ENCODE measurements at regions not wholly inside any gene's neighbourhood (a gene's known extent, or its start where the extent isn't known, plus 50 kb on each side); places are given as distances from the start of the nearest gene placed in this dataset.
"Not testable (repeated sequence)": the region's sequence is repeated elsewhere in the genome, so short reads cannot be mapped to it uniquely, and the experiment has no call there.

DNA sequence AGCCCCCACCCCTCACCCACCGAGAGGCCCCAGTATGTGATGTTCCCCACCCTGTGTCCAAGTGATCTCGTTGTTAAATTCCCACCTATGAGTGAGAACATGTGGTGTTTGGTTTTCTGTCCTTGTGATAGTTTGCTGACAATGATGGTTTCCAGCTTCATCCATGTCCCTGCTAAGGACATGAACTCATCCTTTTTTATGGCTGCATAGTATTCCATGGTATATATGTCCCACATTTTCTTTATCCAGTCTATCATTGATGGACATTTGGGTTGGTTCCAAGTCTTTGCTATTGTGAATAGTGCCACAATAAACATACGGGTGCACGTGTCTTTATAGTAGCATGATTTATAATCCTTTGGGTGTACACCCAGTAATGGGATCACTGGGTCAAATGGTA lies 79.2 kb downstream of the PXDC1 start:
- not testable (repeated sequence) for DNase-seq

DNA sequence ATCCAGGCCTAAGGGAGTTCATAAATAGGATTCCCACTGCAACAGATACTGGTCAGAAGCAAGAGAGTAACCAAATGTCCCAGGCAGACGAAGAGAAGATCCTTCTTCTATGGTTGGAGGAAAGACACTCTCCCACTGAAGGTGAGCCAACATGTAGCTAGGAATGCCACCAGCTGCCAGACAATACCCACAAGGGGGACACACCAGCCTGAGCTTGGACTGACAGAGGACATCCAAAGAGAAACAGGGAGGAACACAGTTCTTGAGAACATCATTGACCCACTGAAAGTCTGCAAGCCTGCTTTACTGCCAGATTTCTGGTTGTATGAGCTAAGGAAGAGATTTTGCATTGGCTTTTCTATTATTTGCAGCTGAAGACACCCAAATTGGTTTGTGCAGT lies 80.1 kb downstream of the PXDC1 start:
- no peak for DNase-seq

DNA sequence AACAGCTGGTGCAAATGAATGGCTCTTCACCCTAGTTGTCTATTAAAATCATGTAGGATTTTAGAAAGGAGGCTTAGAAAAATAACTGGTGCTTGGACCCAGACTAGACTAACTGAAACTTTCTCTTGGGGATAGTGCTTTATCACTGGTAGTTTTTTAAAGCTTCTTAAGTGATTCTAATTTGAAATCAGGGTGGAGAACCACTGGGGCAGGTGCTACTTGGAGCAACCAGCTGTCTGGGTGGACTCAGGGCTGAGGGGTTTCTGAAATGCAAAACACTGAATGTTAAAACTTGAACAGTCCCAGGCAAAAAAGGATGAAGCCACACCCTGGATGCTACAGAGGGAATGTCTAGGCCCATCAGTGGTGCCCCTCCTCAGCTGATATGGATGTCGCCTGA lies 81.2 kb downstream of the PXDC1 start:
- no peak for DNase-seq

DNA sequence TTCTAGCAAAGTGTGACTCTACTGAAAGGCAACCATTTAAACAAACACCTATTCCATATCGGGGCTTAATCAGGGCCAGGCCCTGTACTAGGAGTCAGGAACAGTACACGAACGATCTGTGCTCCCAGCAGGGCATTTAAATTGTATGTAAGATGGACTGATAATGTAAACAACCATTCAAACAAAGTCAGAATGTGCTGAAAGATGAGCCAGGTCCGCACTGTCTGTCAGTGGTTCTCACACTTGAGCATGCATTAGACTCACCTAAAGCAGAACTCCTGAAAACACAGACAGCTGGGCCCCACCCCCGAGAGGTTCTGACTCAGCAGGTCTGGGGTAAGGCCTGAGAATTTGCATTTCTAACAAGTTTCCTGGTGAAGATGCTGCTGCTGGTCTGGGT lies 81.6 kb downstream of the PXDC1 start:
- no peak for DNase-seq

DNA sequence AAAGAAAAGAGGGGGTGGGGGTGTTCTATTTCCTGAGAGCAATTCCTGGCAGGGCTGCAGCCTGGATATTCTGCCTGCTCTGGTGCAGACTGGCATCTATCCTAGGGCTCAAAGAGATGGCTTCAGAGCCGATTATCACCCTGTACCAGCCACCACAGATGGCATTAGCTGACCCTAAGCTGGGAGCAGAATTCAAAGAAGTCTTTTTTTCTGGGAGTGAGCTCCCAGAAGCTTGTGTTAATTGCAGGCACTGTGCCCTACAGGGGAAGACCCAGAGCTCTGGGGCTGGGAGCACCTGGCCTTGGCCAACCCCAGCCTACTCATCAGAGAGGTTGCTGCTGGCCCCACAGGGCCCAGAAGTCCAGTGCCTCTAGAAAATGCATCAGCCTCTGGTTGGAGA lies 85.9 kb downstream of the PXDC1 start:
- no peak for DNase-seq

DNA sequence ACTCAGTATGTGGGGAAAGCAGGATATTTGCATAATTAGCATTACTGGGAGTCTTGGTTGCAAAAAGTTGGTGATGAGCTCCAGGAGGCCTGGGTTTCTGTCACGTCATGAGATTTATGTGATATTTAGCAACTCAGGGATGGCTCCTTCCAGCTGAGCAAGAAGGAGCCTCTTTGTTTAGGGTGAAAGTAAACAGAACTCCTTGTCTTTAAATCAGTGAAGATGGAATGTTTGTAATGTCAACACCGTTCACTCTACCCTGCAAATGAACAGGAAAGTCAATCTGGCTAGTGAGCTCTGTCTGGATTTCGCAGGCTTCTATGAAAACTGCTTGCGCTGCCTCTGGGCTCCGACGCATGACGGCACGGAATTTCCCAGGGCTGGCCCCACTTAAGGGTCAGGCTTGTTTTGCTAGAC lies 86.9 kb downstream of the PXDC1 start:
- DNase-seq, result no peak

DNA sequence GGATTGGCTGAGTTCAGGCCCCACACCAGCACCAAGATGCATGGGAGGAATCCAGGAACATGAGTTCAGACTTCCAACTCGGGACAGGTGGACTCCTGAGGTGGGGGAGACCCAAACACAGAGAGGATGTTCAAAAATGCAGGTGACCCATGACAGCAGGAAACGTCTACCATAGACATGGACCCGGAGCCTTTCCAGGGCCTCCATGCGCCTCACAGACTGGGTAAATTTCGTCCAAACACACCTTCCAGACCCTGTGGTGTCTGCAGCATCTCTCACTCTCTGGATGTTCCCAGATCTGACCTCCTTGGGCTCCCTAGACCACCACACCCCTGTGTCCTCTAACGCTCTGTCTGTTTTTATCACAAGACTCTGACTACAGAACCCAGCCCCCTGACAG lies 87.7 kb downstream of the PXDC1 start:
- no peak for DNase-seq

DNA sequence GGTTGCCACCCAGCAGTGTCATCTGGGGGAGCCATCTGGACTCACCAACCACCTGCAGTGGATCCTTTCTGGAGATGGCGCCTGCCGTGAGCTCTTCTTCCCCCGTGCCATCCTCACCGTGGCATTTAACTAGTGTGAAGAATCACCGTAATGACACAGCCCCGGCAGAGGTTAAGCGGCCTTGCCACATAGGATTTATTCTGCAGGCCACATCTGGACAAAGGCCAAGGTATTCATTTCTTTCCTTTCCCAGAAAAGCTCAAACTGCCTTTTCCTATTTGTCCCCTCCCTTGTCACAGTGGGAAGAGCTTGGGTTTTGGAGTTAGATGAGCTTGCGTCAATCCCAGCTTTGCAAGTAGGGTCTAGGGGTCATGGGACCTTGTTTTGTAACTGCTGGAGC lies 88.4 kb downstream of the PXDC1 start:
- DNase-seq, result no peak

DNA sequence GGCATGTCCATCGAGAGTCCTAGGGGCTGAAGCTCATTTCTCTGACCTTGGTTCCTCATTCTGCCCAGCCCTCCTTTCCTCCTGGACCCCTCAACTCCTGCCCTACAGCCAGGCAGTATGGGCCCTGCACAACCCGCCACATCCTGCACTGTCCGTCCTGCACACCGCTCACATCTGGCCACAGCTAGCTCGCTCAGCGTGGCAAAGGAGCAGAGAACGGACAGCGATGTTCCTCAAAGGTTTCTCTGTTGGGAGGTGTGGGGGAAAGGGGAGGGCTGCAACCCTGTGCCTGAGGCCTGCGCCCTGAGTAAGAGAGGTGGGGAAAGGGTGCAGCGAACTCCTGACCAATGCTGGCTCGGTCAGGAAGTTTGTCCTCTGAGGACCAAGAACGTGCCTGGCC lies 90.1 kb downstream of the PXDC1 start:
- DNase-seq, result no peak

DNA sequence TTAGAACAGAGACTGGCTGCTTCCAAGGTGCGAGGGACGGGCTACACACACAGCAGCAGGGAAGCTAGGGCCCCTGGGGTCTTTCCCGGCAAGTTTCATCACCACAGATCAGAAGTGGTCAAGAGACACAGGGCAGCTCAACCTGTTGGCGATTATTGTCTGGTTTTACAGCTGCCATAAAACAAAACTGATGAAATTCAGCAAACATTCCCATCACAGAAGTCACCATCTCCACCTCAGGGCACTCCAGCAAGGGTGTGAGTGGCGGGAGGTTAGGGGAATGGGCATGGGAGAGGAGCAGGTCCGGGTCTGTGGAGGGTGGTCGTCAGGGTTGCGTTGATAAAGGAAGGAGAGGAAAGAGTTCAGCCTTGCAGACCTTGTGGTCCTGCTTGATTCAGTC lies 91.0 kb downstream of the PXDC1 start:
- DNase-seq, result no peak

DNA sequence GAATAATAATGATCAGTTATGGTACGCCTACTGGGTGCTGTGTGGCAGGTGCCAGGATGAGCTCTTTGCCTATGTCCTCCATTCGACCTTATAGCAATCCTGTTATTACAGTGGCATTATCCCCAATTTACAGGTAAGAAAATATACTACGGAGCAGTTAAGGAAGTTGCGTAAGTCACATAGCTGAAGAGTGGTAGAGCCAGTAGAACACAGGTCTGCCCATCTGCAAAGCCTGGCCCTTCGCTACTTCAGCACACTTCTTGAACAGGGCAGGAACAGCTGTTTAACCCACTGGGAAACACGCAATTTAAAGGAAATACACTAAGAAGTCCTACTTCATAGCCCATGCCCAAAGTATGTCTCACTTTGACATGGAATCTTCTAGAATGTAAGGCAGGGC lies 91.8 kb downstream of the PXDC1 start:
- no peak for DNase-seq

DNA sequence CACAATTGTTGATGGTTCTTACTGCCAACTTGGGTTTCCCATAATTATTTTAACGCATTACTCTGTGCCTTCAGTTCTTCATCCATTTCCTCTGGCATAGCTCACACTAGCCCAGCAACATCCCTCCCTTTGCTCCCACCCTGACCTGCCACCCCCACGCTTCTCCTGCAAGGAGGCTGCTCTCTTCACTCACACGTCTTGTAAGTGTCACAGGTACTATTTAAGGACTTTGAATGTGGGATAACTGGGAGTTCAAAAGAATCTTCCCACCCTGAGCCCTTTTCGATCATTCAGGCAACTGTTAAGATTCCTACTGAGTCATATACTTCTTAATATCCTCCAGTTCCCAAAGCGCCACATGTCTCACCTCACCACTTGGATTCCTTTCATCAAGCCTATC lies 95.4 kb downstream of the PXDC1 start:
- DNase-seq, result no peak

DNA sequence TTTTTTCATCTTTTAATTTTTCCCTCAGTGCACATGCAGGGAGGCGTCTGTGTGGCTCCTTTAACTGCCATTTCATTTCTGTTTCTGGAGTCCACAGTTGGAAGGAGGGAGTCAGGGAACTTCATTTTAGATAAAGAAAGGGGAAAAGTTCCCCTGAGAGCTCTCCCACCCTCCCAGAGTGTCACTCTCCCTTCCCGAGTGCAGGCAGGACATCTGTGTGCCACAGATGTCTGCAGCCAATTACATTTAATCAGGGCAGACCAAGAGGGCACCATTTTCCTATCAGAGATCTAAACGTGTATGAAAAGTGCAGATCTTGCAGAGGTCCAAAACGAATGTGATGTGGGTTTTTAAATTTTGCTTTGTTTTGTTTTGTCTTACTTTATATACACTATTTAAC lies 96.6 kb downstream of the PXDC1 start:
- DNase-seq, result no peak

DNA sequence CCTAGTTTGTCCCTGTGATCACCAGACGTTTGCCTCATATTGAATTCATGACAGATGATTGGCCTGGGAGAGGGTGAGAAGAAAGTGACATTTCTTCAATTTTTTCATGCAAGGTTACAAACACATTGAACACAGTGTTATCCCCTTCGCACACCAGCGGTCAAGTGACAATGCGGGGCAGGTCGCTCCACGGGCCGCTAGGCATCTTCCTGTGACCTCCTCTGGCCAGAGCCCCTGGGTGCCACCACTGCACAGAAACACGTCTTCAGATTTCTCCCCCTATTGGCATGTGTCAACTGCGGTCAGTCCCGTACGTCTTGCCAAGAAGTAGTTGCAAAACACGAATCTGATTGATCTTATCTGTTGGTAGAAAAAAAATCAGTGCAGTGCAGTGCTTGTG lies 97.1 kb downstream of the PXDC1 start:
- no peak for DNase-seq

DNA sequence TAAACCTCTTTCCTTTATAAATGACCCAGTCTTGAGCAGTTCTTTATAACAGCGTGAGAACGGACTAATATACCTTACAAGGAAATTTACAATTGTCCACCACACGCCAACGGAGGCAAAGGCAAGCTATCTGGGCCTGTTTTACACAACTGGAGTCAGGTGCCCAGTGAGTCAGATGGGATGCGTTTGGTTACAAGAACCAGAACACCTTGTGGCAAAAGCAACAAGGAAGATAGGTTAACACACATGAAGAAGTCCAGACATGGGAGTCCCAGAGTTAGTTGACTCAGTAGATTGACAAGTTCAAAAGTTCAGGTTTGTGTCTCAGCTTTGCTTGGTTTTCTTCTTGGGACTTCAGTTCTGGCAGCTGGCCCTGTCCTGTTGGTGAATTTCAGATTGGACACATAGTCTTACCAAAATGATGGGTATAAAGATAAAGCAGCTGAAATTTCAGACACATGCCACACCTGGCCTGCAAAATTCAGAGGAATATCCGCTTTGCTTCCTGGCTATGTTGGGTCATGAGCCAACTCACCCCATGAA lies 97.9 kb downstream of the PXDC1 start:
- DNase-seq, result no peak

DNA sequence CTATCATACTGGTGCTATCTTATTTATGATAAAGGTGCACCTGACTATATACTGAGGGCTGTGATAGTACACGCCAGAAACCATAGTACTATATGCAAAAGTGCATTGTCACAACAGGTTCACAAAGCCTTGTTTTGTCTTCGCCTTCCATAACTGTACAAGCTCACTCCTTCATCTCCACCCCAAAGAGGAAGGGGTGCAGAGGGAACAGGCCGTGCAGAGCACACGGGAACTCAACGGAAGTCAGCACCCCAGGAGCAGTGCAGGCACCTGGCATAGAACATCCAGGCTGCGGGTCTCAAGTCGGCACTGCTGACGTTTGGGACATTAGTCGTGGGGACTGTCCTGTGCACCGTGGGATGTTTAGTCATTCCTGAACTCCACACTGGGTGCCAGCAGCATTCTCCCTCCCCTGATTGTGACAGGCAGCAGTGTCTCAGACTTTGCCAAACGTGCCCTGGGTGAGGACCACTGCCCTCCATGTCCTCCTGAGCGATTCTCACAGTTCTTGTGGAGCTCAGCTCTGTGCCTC lies 99.7 kb downstream of the PXDC1 start:
- DNase-seq, result no peak

DNA sequence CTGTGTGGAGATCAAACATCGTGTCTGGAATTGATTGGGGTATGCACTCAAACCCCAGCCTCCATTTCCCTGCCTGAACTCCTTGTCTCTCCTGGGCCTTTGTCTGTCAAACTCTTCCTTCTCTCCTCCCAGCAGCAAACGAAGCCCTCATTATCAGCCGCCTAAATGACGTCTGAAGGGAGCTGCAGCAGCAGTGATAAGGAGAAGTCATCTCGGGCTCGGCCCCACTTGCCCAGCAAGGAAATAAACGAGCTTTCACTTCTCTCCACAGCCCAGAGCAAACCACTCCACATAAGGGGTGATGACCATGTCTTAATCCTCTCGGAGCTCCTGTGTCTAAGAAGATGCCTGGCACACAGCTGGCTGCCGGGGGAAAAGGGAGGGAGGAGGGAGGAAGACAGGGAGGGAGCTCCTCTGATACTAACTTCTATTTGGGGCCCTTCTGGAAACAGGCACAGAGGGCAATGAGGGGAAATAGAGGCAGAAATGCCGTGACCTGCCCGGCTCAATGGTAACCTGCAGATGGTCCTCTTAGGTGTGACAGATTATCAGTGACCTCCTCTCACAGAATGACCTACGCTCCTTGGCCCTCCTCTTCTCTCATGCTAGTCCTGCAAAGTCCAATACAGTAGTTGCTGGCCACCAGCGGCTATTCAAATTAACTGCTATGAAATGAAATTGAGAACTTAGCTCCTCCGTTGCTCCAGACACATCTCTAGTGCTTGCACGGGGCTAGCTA lies 100.4 kb downstream of the PXDC1 start:
- DNase-seq, result no peak

DNA sequence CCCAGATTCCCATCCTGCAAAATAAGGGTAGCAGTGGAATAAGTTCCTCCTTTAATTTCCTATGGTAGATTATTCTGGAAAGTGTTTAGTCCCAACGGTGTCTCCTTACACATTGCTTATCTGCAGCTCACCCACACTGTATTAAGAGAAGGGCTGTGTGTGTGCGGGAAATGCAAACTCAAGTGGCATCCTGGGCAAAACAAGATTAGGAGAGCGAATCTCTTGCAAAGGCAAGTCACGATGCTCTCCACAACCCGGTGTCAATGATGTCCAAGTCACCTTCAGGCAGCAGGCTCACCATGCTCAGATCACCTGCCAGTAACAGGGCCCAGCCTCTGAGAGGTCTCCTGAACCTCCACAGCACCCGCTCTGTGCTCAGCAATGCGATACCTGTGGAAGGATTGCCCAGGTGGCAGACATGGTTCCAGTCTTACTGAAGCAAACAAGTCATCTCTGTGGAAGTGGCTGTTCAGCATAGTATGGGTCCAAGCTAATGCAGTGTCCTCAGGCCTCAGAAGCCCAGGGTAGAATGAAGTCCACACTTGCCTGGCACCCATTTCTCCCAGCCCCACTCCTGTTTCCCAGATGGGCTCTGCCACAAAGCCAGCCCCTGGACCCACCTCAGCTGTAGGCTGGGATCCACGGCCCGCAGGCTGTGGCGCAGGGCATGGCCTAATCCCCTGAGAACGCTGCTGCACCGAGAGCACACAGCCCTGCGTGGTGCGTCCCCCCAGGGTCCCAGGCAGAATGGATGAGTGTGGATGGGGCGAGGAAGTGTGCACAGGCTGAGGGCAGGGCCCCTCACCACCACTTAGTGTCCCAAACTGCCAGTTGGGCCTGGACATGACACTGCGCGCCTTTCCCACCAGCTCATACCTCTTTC lies 101.2 kb downstream of the PXDC1 start:
- no peak for DNase-seq

DNA sequence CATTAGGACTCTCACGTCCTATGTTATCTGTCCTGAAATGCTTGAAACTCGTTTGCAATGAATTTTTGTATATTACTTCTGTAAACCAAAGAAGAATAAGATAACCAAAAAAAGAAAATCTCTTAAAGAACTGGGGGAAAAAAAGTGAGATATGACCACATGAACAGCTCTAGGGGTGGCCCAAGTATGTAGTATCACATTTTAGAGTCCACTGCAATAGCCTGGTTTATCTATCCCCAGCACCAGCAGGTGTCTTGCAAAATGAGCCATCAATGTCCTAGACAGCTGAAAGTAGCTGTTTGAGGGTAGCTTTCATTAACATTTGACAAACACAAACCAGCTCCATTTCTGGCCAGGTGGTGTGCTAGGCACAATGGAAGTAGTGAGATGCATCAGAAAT lies 102.8 kb downstream of the PXDC1 start:
- DNase-seq, result no peak

DNA sequence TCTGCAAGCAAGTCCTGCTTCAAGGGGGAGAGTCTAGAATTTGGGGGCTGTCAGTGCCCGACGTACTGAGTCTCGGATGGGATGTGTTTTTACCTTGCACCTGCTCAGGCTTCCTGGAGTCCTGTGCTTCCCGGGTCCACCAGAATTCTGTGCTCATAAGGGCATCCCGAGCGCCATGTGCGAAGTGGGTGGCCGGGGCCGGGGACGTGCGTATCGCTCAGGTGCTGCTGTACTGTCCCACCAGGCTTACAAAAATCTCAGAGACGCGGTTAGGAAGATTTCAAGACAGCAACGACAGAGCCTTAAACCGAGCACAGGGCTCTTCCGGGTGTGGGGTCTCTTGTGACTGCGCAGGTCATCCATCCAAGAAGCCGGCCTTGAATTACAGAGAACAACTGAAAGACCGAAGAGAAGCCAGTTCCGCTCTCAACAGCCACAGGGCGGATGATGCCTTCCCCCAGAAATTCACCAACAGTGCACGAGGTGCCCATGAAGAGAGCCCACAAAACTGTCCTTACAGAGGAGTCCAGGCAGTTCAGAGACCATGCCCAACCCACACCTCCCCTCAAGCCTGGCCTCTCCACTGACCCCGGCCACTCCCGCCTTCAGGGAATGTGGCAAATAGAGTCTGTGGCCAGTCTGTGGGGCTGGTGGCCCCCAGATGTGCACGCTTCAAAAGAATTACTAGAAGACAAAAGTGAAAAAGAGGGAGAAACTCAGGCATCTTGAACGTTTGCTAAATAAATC lies 104.7 kb downstream of the PXDC1 start:
- no peak for DNase-seq

DNA sequence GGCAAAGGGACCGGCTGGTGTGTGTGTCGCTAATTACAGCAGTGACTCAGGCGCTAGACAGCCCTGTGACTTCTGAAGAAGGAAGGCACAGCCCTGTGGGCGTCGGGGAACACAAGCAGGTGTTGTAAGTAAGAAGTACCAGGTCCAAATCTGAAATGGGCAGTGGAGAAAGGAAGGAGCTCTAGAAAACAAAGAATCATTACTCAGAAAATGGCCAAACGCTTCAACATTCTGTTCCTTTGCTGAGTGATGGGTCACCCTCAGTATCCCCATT lies 106.8 kb downstream of the PXDC1 start:
- no peak for DNase-seq

DNA sequence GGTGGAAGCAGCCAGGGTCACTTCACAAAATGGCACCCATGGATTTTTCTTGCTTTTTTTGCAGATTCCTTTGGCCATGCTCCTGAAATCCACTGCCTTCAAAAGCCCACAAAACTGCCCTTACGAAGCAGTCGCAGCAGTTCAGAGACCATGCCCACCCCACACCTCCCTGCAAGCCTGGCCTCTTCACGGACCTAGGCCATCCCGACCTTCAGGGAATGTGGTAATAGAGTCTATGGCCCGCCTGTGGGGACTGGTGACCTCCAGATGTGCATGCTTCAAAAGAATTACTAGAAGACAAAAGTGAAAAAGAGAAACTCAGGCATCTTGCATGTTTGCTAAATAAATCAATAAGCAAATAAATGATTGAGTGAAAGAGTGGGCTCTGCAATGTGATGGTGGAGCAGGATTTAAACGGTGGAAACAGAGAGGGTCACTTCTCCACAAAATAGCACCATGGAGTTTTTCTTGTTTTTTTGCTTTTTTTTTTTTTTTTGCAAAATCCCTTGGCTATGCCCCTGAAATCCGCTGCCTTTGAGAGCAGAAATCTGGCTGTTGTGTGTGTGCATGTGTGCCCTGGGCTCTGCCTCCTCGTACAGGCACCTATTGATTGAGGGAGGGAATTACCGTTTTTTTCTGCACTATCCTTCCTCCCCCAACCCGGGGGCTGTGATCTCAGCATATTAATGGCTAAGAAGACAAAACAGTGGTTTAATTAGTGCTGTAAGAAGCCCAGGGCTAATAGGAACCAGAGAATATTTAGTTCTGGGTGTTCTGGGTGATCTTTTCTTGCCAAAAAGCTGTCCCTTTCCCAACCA lies 107.4 kb downstream of the PXDC1 start:
- DNase-seq, result no peak

DNA sequence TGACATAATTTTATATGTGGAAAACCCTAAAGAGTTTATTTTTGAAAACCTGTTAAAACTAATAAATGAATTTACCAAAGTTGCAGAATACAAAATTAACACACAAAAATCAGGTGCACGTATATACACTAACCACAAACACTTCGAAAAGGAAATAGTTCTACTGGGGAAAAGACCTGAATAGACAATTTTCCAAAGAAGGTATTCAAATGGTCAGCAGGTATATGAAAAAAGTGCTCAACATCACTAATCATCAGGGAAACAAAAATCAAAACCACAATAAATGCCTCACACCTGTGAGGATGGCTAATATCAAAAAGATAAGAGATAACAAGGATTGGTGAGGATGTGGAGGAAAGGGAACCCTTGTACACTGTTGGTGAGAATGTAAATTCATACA lies 110.6 kb downstream of the PXDC1 start:
- DNase-seq, result no peak
